NT2/D1 (cell line): ENCODE measurements at regions not wholly inside any gene's neighbourhood (a gene's known extent, or its start where the extent isn't known, plus 50 kb on each side); places are given as distances from the start of the nearest gene placed in this dataset.

Source experiments
- DNase-seq: peaks from one replicate; pipeline ENCODE4 v3.0.0-alpha.2; 2011; ENCODE audit warnings: low read depth, low spot score
- H3K27me3 ChIP-seq: 2 replicates; pipeline ENCODE4 v1.6.0; 2011; ENCODE audit warnings: mild to moderate bottlenecking; ENCODE audit not compliant: insufficient read length, insufficient read depth
- H3K36me3 ChIP-seq: 2 replicates; pipeline ENCODE4 v1.6.1; 2011; ENCODE audit warnings: mild to moderate bottlenecking, low read length, mixed read lengths; ENCODE audit not compliant: insufficient read depth, insufficient read length
- H3K4me1 ChIP-seq: 2 replicates; pipeline ENCODE4 v1.5.1; 2011; ENCODE audit not compliant: insufficient read depth, insufficient read length
- H3K4me3 ChIP-seq: 2 replicates; pipeline ENCODE4 v1.5.1; 2011; ENCODE audit warnings: low read depth; ENCODE audit not compliant: insufficient read length
- H3K9ac ChIP-seq: 2 replicates; pipeline ENCODE4 v1.6.0; 2011; ENCODE audit warnings: low read depth; ENCODE audit not compliant: insufficient read length
- H3K9me3 ChIP-seq: 2 replicates; pipeline ENCODE4 v1.5.1; 2011; ENCODE audit warnings: mild to moderate bottlenecking, low read length; ENCODE audit not compliant: insufficient read depth
- SUZ12 ChIP-seq: IDR thresholded peaks from 2 replicates; pipeline ENCODE4 v1.6.1; 2011; ENCODE audit not compliant: insufficient read length, insufficient read depth; ENCODE audit errors: extremely low read depth
- YY1 ChIP-seq: IDR thresholded peaks from 2 replicates; pipeline ENCODE4 v1.6.1; 2011; ENCODE audit not compliant: insufficient read length, insufficient read depth
- ZNF274 ChIP-seq: IDR thresholded peaks from 2 replicates; pipeline ENCODE4 v1.6.1; 2011; ENCODE audit warnings: mild to moderate bottlenecking, low read depth, low read length

DNA sequence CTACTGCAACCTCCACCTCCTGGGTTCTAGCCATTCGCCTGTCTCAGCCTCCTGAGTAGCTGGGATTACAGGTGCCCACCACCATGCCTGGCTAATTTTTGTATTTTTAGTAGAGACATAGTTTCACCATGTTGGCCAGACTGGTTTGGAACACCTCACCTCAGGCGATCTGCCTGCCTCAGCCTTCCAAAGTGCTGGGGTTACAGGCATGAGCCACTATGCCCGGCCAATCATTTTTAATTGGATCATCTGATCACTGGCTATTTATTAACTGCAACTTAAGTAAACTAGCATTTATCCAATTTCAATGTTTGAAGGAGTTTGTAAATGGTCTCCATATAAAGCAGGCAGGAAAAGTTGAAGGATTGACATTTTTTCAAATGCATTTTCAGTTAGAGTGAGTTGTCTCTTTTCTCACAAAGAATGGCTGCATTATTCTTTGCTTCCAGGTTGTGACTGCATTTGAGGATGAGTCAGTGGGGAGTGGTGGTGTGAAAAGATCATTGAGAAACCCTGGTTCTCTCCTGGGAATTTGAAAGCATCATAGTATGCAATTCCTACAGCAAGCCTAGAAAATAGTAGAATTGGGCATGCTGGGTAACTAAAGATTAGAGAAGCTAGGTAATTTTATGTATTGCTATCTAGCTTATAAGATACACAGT, 431.1 kb upstream of the ZEB2 start:
- H3K36me3 ChIP-seq, result no peaks in the 10 kb centered on the region
- no peak for DNase-seq
- H3K27me3 ChIP-seq, result no peaks in the 10 kb centered on the region
- no peak overlapping the region for H3K4me3 ChIP-seq
- no peaks in the 10 kb centered on the region for H3K4me1 ChIP-seq
- H3K9ac ChIP-seq, result no peak overlapping the region
- no peaks in the 10 kb centered on the region for H3K9me3 ChIP-seq
- no peak for TF ChIP-seq YY1
- no peak for TF ChIP-seq SUZ12
- no peak for TF ChIP-seq ZNF274

DNA sequence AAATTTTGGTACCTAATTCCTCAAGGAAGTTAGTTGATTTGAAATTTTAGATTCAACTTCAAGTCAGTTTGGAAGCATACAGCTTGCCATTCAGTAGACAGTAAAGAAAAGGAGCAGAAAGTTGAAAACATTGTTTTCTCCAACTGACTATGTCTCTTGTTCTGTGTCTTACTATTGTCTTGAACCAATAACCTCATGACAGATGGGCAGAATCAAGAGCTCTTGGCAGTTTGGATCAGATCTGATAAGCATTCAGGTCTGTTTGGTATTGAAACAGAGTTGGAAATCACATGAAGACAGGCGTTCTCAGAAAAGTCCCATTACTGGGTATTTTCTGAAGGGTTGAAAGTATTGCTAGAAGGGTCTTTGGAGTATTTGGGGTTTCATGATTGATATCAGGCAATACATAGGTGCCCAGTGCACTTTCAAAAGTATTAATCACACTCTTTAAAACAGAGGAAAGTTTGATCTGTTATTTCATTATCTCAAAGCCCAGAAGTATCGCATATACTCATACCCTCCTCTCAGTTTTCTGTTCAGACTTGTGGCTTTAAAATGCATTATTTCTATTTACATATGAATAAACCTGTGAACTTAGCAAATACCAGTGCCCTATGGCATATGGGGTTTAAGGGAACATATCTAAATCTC, 428.4 kb upstream of the ZEB2 start:
- TF ChIP-seq YY1, result no peak
- TF ChIP-seq SUZ12, result no peak
- no peak for TF ChIP-seq ZNF274
- no peak for DNase-seq
- Histone ChIP-seq H3K4me1 (no peaks in the 10 kb centered on the region), H3K4me3 (no peak overlapping the region), H3K9ac (no peak overlapping the region), H3K9me3 (no peaks in the 10 kb centered on the region), H3K36me3 (no peaks in the 10 kb centered on the region), H3K27me3 (no peaks in the 10 kb centered on the region)

DNA sequence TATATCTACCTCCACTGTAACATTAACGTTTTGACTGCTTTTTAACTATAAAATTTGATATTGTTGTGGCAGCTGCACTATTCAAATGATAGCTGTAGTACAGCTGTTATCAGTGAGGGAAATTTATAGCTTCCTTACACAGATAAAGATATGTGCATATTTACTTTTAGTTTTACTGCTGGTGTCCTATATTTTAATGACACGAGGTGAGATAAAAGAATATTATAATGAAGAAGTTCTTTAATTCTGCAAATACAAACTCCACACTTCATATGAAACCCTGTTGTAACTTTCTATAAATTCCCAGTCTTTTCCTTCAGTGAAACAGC, 427.8 kb upstream of the ZEB2 start:
- no peak for TF ChIP-seq ZNF274
- no peak for TF ChIP-seq SUZ12
- no peak for TF ChIP-seq YY1
- Histone ChIP-seq H3K27me3 (no peaks in the 10 kb centered on the region), H3K9me3 (no peaks in the 10 kb centered on the region), H3K36me3 (no peaks in the 10 kb centered on the region), H3K9ac (no peak overlapping the region), H3K4me3 (no peak overlapping the region), H3K4me1 (no peaks in the 10 kb centered on the region)
- DNase-seq, result no peak

DNA sequence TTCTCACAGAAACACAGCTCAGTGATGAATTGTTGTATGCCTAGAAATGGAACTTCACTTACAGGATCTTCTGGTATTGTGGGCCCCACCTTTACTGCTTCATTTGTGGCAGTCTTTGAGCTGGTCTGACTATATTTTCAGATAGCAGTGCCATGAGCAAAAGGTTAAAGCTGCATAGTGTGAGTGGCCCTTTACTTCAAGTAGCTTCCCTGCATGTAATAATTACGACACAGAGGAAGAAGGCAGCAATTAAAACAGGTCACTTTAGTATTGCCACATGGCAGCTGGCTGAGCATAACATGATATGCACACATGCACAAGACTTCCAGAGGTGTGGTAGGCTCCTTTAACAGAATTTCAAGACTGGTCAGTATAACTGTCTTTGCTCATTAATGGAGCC, 426.3 kb upstream of the ZEB2 start:
- TF ChIP-seq YY1 (no peak), SUZ12 (no peak), ZNF274 (no peak)
- no peak for DNase-seq
- Histone ChIP-seq H3K36me3 (no peaks in the 10 kb centered on the region), H3K4me3 (no peak overlapping the region), H3K9me3 (no peaks in the 10 kb centered on the region), H3K4me1 (no peaks in the 10 kb centered on the region), H3K9ac (no peak overlapping the region), H3K27me3 (no peaks in the 10 kb centered on the region)

DNA sequence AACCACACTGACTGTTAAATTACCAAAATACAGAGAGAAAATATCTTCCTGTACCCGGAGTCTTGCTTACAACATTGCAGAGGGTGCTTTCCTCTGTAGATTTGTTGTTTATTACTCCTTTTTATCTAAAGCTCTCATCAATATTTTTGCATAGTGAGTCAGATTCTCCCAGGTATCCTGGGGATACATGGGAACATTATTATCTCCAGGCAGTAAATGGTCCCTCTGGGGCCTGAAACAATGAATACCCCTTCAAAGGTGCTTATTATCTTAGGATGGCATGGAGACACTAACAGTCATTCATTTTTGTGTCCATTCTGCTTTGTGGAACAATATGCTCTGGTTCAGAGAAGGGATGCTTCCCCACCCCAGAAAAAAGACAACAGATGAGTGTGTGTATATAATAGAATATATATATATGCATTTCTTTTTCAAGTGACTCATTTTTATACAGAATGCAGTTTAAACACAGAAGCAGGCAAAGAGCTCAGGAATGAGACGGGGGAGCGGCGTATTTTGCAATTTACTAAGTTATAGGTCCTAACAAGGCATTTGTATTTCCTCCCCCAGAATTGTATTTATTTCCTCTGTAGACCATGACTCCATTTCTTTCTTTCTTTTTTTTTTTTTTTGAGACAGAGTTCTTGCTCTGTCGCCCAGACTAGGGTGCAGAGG, 424.8 kb upstream of the ZEB2 start:
- Histone ChIP-seq H3K9me3 (no peaks in the 10 kb centered on the region), H3K4me1 (no peaks in the 10 kb centered on the region), H3K9ac (no peak overlapping the region), H3K4me3 (no peak overlapping the region), H3K36me3 (no peaks in the 10 kb centered on the region), H3K27me3 (no peaks in the 10 kb centered on the region)
- TF ChIP-seq ZNF274, result no peak
- TF ChIP-seq YY1, result no peak
- no peak for TF ChIP-seq SUZ12
- DNase-seq, result no peak

DNA sequence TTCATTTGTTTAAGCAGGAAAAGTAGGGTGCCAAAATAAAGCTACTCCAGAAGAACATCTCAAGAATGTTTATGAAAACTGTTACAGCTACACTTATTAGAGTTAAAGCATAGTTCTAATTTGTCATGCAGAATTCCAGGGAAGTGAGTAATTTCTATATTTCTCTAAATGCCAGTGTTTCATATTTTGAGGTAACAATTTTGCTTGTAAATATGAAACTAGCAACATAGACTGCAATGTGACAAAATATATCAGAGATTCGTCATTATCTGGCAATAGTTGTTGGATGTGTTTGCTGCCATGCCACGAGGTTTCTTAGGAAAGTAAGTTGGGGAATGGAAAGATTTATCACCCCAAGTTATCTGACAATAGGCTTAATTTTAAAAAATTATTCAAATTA, 424.1 kb upstream of the ZEB2 start:
- Histone ChIP-seq H3K4me1 (no peaks in the 10 kb centered on the region), H3K4me3 (no peak overlapping the region), H3K36me3 (no peaks in the 10 kb centered on the region), H3K9ac (no peak overlapping the region), H3K27me3 (no peaks in the 10 kb centered on the region), H3K9me3 (no peaks in the 10 kb centered on the region)
- TF ChIP-seq YY1 (no peak), SUZ12 (no peak), ZNF274 (no peak)
- no peak for DNase-seq

DNA sequence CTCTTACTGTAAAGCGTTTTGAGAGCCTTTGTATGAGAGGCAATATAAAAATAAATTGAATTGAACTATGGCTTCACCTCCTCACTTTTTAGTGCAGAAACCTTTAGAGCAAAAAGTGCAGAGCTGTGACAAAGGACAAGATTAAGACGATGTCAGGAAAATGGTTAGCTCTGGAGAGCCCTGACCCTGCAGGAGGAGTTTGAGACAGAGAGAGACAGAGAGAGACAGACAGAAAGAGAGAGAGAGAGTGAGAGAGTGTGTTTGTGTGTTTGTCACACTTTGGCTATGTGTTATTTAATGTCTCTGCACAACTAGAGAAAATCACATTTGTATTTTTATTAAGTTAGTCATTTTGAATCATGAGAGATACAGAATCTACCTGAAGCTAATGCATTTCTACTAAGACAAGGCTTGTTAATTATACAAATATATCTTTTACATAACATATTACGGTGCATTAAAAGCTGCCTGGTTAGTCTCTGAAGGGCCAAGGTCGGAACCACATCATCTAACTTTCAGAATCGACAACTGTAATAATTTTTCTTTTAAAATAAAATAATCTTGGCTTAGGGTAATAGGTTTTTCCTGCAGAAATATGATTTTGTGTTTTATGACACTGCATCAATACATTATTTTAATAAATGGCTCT, 423.5 kb upstream of the ZEB2 start:
- no peaks in the 10 kb centered on the region for H3K4me1 ChIP-seq
- TF ChIP-seq YY1, result no peak
- no peak for TF ChIP-seq ZNF274
- no peak for TF ChIP-seq SUZ12
- no peaks in the 10 kb centered on the region for H3K27me3 ChIP-seq
- no peaks in the 10 kb centered on the region for H3K36me3 ChIP-seq
- no peak overlapping the region for H3K4me3 ChIP-seq
- DNase-seq, result no peak
- no peak overlapping the region for H3K9ac ChIP-seq
- no peaks in the 10 kb centered on the region for H3K9me3 ChIP-seq
